ENCODE measurements at regions not wholly inside any gene's neighbourhood (a gene's known extent, or its start where the extent isn't known, plus 50 kb on each side); places are given as distances from the start of the nearest gene placed in this dataset.

GRCh38 chr14:29494312-29494711, 433.3 kb downstream of the PRKD1 start:
- Mint-ChIP-seq H3K4me1 (no peaks in the 10 kb centered on the region), H3K4me3 (no peak overlapping the region), H3K27me3 (no peaks in the 10 kb centered on the region), H3K36me3 (no peaks in the 10 kb centered on the region), H3K27ac (no peak overlapping the region), H3K9me3 (no peaks in the 10 kb centered on the region)
- ATAC-seq (ENCODE audit: low read depth): no peak
- DNase-seq: no peak
- POLR2A ChIA-PET: no interaction called here

GRCh38 chr14:29503903-29504302, 423.7 kb downstream of the PRKD1 start:
- Mint-ChIP-seq H3K27ac (no peak overlapping the region), H3K36me3 (no peaks in the 10 kb centered on the region), H3K27me3 (no peaks in the 10 kb centered on the region), H3K4me3 (no peak overlapping the region), H3K9me3 (peaks cover 1% of the 10 kb centered on the region), H3K4me1 (no peaks in the 10 kb centered on the region)
- POLR2A ChIA-PET: no interaction called here
- no peak for ATAC-seq (ENCODE audit: low read depth)
- no peak for DNase-seq

- no peak overlapping the region for H3K4me3 Mint-ChIP-seq
- H3K4me1 Mint-ChIP-seq: no peaks in the 10 kb centered on the region
- DNase-seq (no peak), ATAC-seq (ENCODE audit: low read depth) (no peak)
- peaks cover 6% of the 10 kb centered on the region for H3K9me3 Mint-ChIP-seq
- H3K36me3 Mint-ChIP-seq: no peaks in the 10 kb centered on the region
- H3K27me3 Mint-ChIP-seq: no peaks in the 10 kb centered on the region
- H3K27ac Mint-ChIP-seq: no peak overlapping the region
- POLR2A ChIA-PET: no interaction called here
These were observed 409.3 kb downstream of the PRKD1 start for GRCh38 chr14:29518335-29518734.

GRCh38 chr14:29521526-29522137, 406.0 kb downstream of the PRKD1 start:
- H3K27me3 Mint-ChIP-seq: no peaks in the 10 kb centered on the region
- POLR2A ChIA-PET: no interaction called here
- no peaks in the 10 kb centered on the region for H3K4me1 Mint-ChIP-seq
- H3K4me3 Mint-ChIP-seq: no peak overlapping the region
- no peaks in the 10 kb centered on the region for H3K36me3 Mint-ChIP-seq
- DNase-seq: no peak
- H3K9me3 Mint-ChIP-seq: peaks cover 6% of the 10 kb centered on the region
- ATAC-seq (ENCODE audit: low read depth): no peak
- H3K27ac Mint-ChIP-seq: no peak overlapping the region

Data from activated naive CD8-positive, alpha-beta T cell treated with anti-CD3 and anti-CD28 coated beads, Interleukin-2, amount 10 ng/mL, durations not matched to agents 7 days and 5 days (primary cell).